HG02840 (cell line): ENCODE measurements at regions not wholly inside any gene's neighbourhood (a gene's known extent, or its start where the extent isn't known, plus 50 kb on each side); places are given as distances from the start of the nearest gene placed in this dataset.
A peak's percentile ranks its signal among the peaks of the same experiment; 100 is the strongest.
"Not testable (repeated sequence)": the region's sequence is repeated elsewhere in the genome, so short reads cannot be mapped to it uniquely, and the experiment has no call there.

Source experiments
- ATAC-seq: cut with Tn5 transposase; IDR thresholded peaks from one replicate; pipeline ENCODE4 v1.9.1; 2021; ENCODE audit warnings: mild to moderate bottlenecking, moderate library complexity, moderate number of reproducible peaks; ENCODE audit not compliant: unreplicated experiment, low FRiP score

DNA sequence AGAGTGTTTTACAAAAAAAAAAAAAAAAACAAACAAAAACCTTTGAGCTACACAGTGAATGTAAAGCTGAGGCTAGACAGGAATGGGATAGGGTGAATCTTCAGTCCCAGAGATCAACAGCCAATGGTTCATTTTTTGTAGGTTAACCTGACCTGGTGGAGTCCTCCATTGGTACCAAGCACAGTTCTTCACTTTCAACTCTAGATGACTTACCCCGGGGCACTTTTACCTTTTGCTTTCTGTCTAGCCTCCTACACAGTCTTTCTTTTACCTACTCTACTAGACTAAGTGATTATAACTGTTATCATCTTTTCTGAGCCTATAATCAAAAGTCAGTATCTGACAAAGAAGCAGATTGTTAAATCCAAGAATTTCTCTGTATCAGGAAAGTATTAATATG, 50.9 kb downstream of the ANXA2R start:
- no peak for ATAC-seq

- ATAC-seq: no peak
Observed at GRCh38 chr5:42988568-42988967, 51.6 kb downstream of the ANXA2R start.

- ATAC-seq: no peak
Observed at GRCh38 chr5:42985129-42986037, 54.7 kb downstream of the ANXA2R start.

GRCh38 chr5:42984307-42984706, 55.8 kb downstream of the ANXA2R start:
- no peak for ATAC-seq

DNA sequence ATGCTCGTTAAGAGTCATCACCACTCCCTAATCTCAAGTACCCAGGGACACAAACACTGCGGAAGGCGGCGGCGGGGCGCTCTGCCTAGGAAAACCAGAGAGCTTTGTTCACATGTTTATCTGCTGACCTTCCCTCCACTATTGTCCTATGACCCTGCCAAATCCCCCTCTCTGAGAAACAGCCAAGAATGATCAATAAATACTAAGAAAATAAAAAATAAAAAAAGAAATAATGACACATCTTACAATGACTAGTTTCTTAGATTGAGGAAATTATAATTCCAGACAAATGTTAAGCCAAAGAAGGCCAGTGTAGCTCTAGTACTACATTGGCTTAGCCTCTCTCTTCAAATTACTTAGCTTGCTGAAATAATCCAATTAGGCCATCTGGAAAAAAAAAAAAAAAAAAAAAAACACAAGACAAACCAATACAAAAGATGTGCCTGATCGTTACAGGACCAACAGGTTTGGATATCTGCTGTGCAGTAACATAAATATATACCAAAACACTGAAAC, 58.0 kb downstream of the ANXA2R start:
- no peak for ATAC-seq

DNA sequence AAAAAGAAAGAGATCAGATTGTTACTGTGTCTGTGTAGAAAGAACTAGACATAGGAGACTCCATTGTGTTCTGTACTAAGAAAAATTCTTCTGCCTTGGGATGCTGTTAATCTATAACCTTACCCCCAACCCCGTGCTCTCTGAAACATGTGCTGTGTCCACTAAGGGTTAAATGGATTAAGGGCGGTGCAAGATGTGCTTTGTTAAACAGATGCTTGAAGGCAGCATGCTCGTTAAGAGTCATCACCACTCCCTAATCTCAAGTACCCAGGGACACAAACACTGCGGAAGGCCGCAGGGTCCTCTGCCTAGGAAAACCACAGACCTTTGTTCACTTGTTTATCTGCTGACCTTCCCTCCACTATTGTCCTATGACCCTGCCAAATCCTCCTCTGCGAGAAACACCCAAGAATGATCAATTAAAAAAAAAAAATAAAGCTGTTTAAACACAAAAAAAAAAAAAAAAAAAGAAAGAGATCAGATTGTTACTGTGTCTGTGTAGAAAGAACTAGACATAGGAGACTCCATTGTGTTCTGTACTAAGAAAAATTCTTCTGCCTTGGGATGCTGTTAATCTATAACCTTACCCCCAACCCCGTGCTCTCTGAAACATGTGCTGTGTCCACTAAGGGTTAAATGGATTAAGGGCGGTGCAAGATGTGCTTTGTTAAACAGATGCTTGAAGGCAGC, 58.6 kb downstream of the ANXA2R start:
- not testable (repeated sequence) for ATAC-seq

DNA sequence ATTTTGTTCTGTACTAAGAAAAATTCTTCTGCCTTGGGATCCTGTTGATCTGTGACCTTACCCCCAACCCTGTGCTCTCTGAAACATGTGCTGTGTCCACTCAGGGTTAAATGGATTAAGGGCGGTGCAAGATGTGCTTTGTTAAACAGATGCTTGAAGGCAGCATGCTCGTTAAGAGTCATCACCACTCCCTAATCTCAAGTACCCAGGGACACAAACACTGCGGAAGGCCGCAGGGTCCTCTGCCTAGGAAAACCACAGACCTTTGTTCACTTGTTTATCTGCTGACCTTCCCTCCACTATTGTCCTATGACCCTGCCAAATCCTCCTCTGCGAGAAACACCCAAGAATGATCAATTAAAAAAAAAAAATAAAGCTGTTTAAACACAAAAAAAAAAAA, 59.1 kb downstream of the ANXA2R start:
- ATAC-seq: not testable (repeated sequence)

DNA sequence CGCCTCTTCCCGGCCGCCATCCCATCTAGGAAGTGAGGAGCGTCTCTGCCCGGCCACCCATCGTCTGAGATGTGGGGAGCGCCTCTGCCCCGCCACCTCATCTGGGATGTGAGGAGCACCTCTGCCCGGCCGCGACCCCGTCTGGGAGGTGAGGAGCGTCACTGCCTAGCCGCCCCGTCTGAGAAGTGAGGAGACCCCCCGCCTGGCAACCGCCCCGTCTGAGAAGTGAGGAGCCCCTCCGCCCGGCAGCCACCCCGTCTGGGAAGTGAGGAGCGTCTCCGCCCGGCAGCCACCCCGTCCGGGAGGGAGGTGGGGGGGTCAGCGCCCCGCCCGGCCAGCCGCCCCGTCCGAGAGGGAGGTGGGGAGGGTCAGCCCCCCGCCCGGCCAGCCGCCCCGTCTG, 59.7 kb downstream of the ANXA2R start:
- not testable (repeated sequence) for ATAC-seq

DNA sequence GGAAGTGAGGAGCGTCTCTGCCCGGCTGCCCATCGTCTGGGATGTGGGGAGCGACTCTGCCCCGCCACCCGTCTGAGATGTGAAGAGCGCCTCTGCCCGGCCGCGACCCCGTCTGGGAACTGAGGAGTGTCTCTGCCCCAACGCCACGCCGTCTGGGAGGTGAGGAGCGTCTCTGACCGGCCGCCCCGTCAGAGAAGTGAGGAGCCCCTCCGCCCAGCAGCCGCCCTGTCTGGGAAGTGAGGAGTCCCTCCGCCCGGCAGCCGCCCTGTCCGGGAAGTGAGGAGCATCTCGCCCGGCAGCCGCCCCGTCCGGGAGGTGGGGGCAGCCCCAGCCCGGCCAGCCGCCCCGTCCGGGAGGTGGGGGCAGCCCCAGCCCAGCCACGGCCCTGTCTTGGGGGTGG, 60.9 kb downstream of the ANXA2R start:
- not testable (repeated sequence) for ATAC-seq

DNA sequence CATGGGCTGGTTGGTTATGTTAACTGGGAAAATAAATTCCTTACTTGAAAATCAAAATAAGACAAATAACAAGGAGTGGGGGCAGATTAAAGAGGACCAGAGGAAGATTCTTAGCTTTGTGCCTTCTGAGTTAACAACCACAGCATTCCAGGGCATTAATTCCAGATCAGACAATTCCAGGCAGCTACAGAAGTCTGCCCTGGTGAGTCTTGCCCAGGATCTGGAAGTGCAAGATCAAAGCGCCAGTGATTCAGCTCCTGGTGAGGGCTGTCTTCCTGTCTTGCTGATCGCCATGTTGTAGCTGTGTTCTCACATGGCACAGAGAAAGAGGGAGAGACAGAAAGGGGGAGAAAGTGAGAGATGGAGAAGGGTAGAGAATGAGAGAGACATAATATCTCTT, 65.6 kb downstream of the ANXA2R start:
- ATAC-seq: no peak

GRCh38 chr5:42970636-42971559, 69.2 kb downstream of the ANXA2R start:
- no peak for ATAC-seq

- ATAC-seq: no peak
Observed at GRCh38 chr5:42965934-42966333, 74.2 kb downstream of the ANXA2R start.

GRCh38 chr5:42963412-42963811, 76.7 kb downstream of the ANXA2R start:
- ATAC-seq: no peak

DNA sequence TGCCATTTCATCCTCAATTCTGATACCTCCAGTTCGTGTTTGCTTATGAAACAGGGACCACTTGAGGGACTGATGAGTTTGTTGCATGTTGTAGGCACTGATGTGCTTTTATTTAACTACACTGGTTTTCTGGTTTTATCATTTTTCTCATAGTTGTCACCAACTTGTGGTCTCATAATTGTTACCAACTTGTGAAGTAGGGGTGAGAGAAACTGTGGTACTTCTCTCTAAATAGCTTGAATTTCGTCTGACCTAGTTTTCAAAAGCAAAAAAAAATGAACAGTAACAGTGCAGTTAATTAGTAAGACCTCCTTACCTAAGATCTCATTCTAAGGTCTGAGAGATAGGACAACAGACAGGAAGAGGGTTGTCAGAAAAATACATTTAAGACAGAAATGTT, 78.0 kb downstream of the ANXA2R start:
- ATAC-seq: no peak

GRCh38 chr5:42960506-42960905, 79.6 kb downstream of the ANXA2R start:
- ATAC-seq: no peak

DNA sequence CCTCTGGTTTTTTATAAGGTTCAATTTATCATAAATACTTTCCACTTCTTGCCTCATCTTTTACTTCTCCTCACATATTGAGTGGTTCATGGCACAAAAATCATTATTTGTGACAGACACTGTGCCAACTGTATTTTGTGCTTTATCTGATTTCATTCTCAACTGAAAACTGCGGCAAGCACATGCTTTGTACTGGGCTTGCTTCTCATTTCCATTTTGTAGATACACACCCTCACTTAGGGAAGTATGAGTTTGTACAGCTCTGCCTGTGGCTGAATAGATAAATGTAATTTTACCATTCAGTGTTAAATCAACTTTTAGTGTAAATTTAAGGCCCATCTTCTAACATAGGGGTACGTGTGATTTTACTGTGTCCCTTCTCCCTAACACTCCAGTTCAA, 83.6 kb downstream of the ANXA2R start:
- ATAC-seq: no peak

- no peak for ATAC-seq
Observed at GRCh38 chr5:42953041-42953440, 87.1 kb downstream of the ANXA2R start.

- no peak for ATAC-seq
Observed at GRCh38 chr5:42952578-42952974, 87.5 kb downstream of the ANXA2R start.

GRCh38 chr5:42951293-42951840, 88.8 kb downstream of the ANXA2R start:
- peak; percentile 36 for ATAC-seq
